Muscle of leg (tissue), 3 donors: ENCODE measurements at regions not wholly inside any gene's neighbourhood (a gene's known extent, or its start where the extent isn't known, plus 50 kb on each side); places are given as distances from the start of the nearest gene placed in this dataset.
A peak's percentile ranks its signal among the peaks of the same experiment; 100 is the strongest.

Source experiments
- DNase-seq: peaks from one replicate; pipeline ENCODE4 v3.0.0; 2013
- H3K27ac ChIP-seq: one replicate; pipeline ENCODE4 v1.5.1; 2013; ENCODE audit warnings: mild to moderate bottlenecking, low read length, control low read depth
- H3K27me3 ChIP-seq: one replicate; pipeline ENCODE4 v1.6.1; 2013; ENCODE audit warnings: low read length; ENCODE audit not compliant: control insufficient read depth, insufficient read depth
- H3K36me3 ChIP-seq: one replicate; pipeline ENCODE4 v1.6.1; 2013; ENCODE audit warnings: low read length; ENCODE audit not compliant: control insufficient read depth, insufficient read depth
- H3K4me1 ChIP-seq: one replicate; pipeline ENCODE4 v1.6.1; 2013; ENCODE audit warnings: low read length; ENCODE audit not compliant: control insufficient read depth, insufficient read depth
- H3K4me3 ChIP-seq: one replicate; pipeline ENCODE4 v1.5.1; 2013; ENCODE audit warnings: low read length, control low read depth
- H3K9me3 ChIP-seq: replicated peaks from 2 replicates; pipeline ENCODE4 v1.6.1; 2013; ENCODE audit warnings: low read depth, low read length; ENCODE audit not compliant: control insufficient read depth
- WGBS: methylation state at CpG from one replicate; pipeline ENCODE4 v1.1.5; 2013; ENCODE audit warnings: missing lambda C conversion rate; ENCODE audit not compliant: insufficient coverage; 5-methylcytosine and 5-hydroxymethylcytosine counted together

- WGBS = no CpG with 5 or more reads among the region's 3 CpGs
- peaks cover 57% of the 10 kb centered on the region for H3K4me1 ChIP-seq
Measured at GRCh38 chr1:228868731-228869024, 133.4 kb downstream of the RHOU start.

GRCh38 chr1:228869312-228869824, 134.1 kb downstream of the RHOU start:
- no peaks in the 10 kb centered on the region for H3K9me3 ChIP-seq
- H3K36me3 ChIP-seq = no peaks in the 10 kb centered on the region
- no peak overlapping the region for H3K4me3 ChIP-seq
- peaks cover 50% of the 10 kb centered on the region for H3K4me1 ChIP-seq
- no peak overlapping the region for H3K27ac ChIP-seq
- no peak for DNase-seq
- 72% methylated on average over 4 of the region's 7 CpGs for WGBS
- no peaks in the 10 kb centered on the region for H3K27me3 ChIP-seq

More at GRCh38 chr1:228868731-228869024, 133.4 kb downstream of the RHOU start:
- DNase-seq = no peak
- Histone ChIP-seq H3K4me3 (no peak overlapping the region), H3K27ac (no peak overlapping the region), H3K27me3 (no peaks in the 10 kb centered on the region), H3K9me3 (no peaks in the 10 kb centered on the region), H3K36me3 (no peaks in the 10 kb centered on the region)

- no peak for DNase-seq
- WGBS = 80% methylated on average over 8 of the region's 9 CpGs
- H3K4me1 ChIP-seq = peaks cover 48% of the 10 kb centered on the region
- no peak overlapping the region for H3K27ac ChIP-seq
- H3K27me3 ChIP-seq = no peaks in the 10 kb centered on the region
- H3K9me3 ChIP-seq = no peaks in the 10 kb centered on the region
- no peaks in the 10 kb centered on the region for H3K36me3 ChIP-seq
- H3K4me3 ChIP-seq = no peak overlapping the region
Measured at GRCh38 chr1:228870041-228870713, 134.9 kb downstream of the RHOU start.

GRCh38 chr1:228871314-228872061, 136.2 kb downstream of the RHOU start:
- DNase-seq = peak; percentile 94
- 14% methylated on average over 3 of the region's 8 CpGs for WGBS

GRCh38 chr1:228872080-228872479, 136.8 kb downstream of the RHOU start:
- DNase-seq = no peak
- Histone ChIP-seq H3K9me3 (no peaks in the 10 kb centered on the region), H3K4me3 (no peak overlapping the region), H3K36me3 (no peaks in the 10 kb centered on the region), H3K4me1 (peaks cover 50% of the 10 kb centered on the region), H3K27me3 (no peaks in the 10 kb centered on the region), H3K27ac (peak overlapping the region; percentile 92)
- WGBS = 51% methylated on average over 4 of the region's 7 CpGs

More at GRCh38 chr1:228871314-228872061, 136.2 kb downstream of the RHOU start:
- Histone ChIP-seq H3K27ac (peak overlapping the region; percentile 92), H3K4me3 (no peak overlapping the region), H3K27me3 (no peaks in the 10 kb centered on the region), H3K9me3 (no peaks in the 10 kb centered on the region), H3K36me3 (no peaks in the 10 kb centered on the region), H3K4me1 (peaks cover 52% of the 10 kb centered on the region)

GRCh38 chr1:228873709-228874108, 138.4 kb downstream of the RHOU start:
- Histone ChIP-seq H3K9me3 (no peaks in the 10 kb centered on the region), H3K4me3 (no peak overlapping the region), H3K27ac (no peak overlapping the region), H3K27me3 (no peaks in the 10 kb centered on the region), H3K4me1 (peaks cover 38% of the 10 kb centered on the region), H3K36me3 (no peaks in the 10 kb centered on the region)
- no peak for DNase-seq
- WGBS = 80% methylated on average over 3 of the region's 3 CpGs

GRCh38 chr1:228875741-228876140, 140.5 kb downstream of the RHOU start:
- WGBS = 50% methylated on average over 1 of the region's 3 CpGs
- H3K27ac ChIP-seq = peak overlapping the region; percentile 89
- H3K27me3 ChIP-seq = no peaks in the 10 kb centered on the region

GRCh38 chr1:228876187-228876586, 140.9 kb downstream of the RHOU start:
- Histone ChIP-seq H3K9me3 (no peaks in the 10 kb centered on the region), H3K36me3 (no peaks in the 10 kb centered on the region), H3K27me3 (no peaks in the 10 kb centered on the region), H3K4me3 (no peak overlapping the region), H3K4me1 (peaks cover 27% of the 10 kb centered on the region), H3K27ac (peak overlapping the region; percentile 89)
- WGBS = 0% methylated on average over 1 of the region's 4 CpGs
- peak; percentile 36 for DNase-seq

More at GRCh38 chr1:228875741-228876140, 140.5 kb downstream of the RHOU start:
- peaks cover 29% of the 10 kb centered on the region for H3K4me1 ChIP-seq
- no peak overlapping the region for H3K4me3 ChIP-seq
- peak; percentile 79 for DNase-seq
- no peaks in the 10 kb centered on the region for H3K9me3 ChIP-seq
- H3K36me3 ChIP-seq = no peaks in the 10 kb centered on the region

GRCh38 chr1:228879164-228879563, 143.9 kb downstream of the RHOU start:
- H3K27ac ChIP-seq = no peak overlapping the region
- H3K4me3 ChIP-seq = no peak overlapping the region
- DNase-seq = no peak
- no CpG with 5 or more reads among the region's 2 CpGs for WGBS
- H3K9me3 ChIP-seq = peaks cover 5% of the 10 kb centered on the region
- no peaks in the 10 kb centered on the region for H3K36me3 ChIP-seq
- peaks cover 17% of the 10 kb centered on the region for H3K4me1 ChIP-seq
- peaks cover 2% of the 10 kb centered on the region for H3K27me3 ChIP-seq

- H3K9me3 ChIP-seq = peaks cover 5% of the 10 kb centered on the region
- no peak overlapping the region for H3K27ac ChIP-seq
- peaks cover 2% of the 10 kb centered on the region for H3K27me3 ChIP-seq
- no peak for DNase-seq
- H3K36me3 ChIP-seq = no peaks in the 10 kb centered on the region
- 76% methylated on average over 3 of the region's 4 CpGs for WGBS
- H3K4me1 ChIP-seq = no peaks in the 10 kb centered on the region
- H3K4me3 ChIP-seq = no peak overlapping the region
Measured at GRCh38 chr1:228882041-228882770, 146.9 kb downstream of the RHOU start.
